SK-N-SH treated with all-trans-retinoic acid at 6 μM for 48 hours (cell line): ENCODE measurements at regions not wholly inside any gene's neighbourhood (a gene's known extent, or its start where the extent isn't known, plus 50 kb on each side); places are given as distances from the start of the nearest gene placed in this dataset.

Source experiments
- ATAC-seq: fragments of 200-7000 bp; cut with Tn5 transposase; 3 replicates; pipeline ENCODE4 v1.9.1; 2020; ENCODE audit warnings: mild to moderate bottlenecking, moderate library complexity
- ARNTL ChIP-seq: fragments of 450-650 bp; formaldehyde crosslinking; IDR thresholded peaks from 2 replicates; pipeline ENCODE4 v1.5.0; 2020; ENCODE audit warnings: low read depth, mild to moderate bottlenecking, moderate library complexity, borderline replicate concordance
- BACH2 ChIP-seq: fragments of 250-450 bp; sonication (Bioruptor Pico); IDR thresholded peaks from 2 replicates; pipeline ENCODE4 v1.9.0; 2021; ENCODE audit warnings: mild to moderate bottlenecking, borderline replicate concordance
- ESRRG ChIP-seq: fragments of 250-450 bp; sonication (Bioruptor Pico); IDR thresholded peaks from 2 replicates; pipeline ENCODE4 v1.6.1; 2021; ENCODE audit warnings: mild to moderate bottlenecking
- GLIS3 ChIP-seq: fragments of 250-450 bp; sonication (Bioruptor Pico); IDR thresholded peaks from 2 replicates; pipeline ENCODE4 v1.5.0; 2020; ENCODE audit warnings: mild to moderate bottlenecking, moderate library complexity
- ISL1 ChIP-seq: fragments of 250-450 bp; sonication (Bioruptor Pico); IDR thresholded peaks from 2 replicates; pipeline ENCODE4 v2.1.2; 2022; ENCODE audit warnings: mild to moderate bottlenecking, moderate library complexity
- OSR1 ChIP-seq: fragments of 250-450 bp; sonication (Bioruptor Pico); IDR thresholded peaks from 2 replicates; pipeline ENCODE4 v1.8.0; 2022; ENCODE audit warnings: moderate library complexity, mild to moderate bottlenecking, inconsistent platforms
- PPARA ChIP-seq: fragments of 250-450 bp; sonication (Bioruptor Pico); IDR thresholded peaks from 2 replicates; pipeline ENCODE4 v1.5.0; 2020; ENCODE audit warnings: mild to moderate bottlenecking, borderline replicate concordance
- RARB ChIP-seq: fragments of 250-450 bp; sonication (Bioruptor Pico); IDR thresholded peaks from 2 replicates; pipeline ENCODE4 v1.8.0; 2021; ENCODE audit warnings: mild to moderate bottlenecking, moderate library complexity
- SNAI2 ChIP-seq: fragments of 250-450 bp; sonication (Bioruptor Pico); IDR thresholded peaks from 2 replicates; pipeline ENCODE4 v1.5.0; 2020; ENCODE audit warnings: mild to moderate bottlenecking, moderate library complexity
- TCF4 ChIP-seq: fragments of 250-450 bp; sonication (Bioruptor Pico); IDR thresholded peaks from 2 replicates; pipeline ENCODE4 v1.8.0; 2021; ENCODE audit warnings: mild to moderate bottlenecking, moderate library complexity, borderline replicate concordance
- ZC3H10 ChIP-seq: fragments of 250-450 bp; sonication (Bioruptor Pico); IDR thresholded peaks from 2 replicates; pipeline ENCODE4 v1.5.1; 2021; ENCODE audit warnings: mild to moderate bottlenecking, moderate library complexity
- ZFP3 ChIP-seq: fragments of 250-450 bp; sonication (Bioruptor Pico); IDR thresholded peaks from 2 replicates; pipeline ENCODE4 v1.5.0; 2020; ENCODE audit warnings: mild to moderate bottlenecking, moderate library complexity
- ZFP30 ChIP-seq: fragments of 450-650 bp; formaldehyde crosslinking; IDR thresholded peaks from 2 replicates; pipeline ENCODE4 v1.5.0; 2022; ENCODE audit warnings: mild to moderate bottlenecking, moderate library complexity
- ZNF565 ChIP-seq: fragments of 450-650 bp; formaldehyde crosslinking; conservative IDR thresholded peaks from 2 replicates; pipeline ENCODE4 v1.5.0; 2020; ENCODE audit warnings: low read depth, mild to moderate bottlenecking, moderate library complexity
- ZNF70 ChIP-seq: fragments of 450-650 bp; formaldehyde crosslinking; IDR thresholded peaks from 2 replicates; pipeline ENCODE4 v1.5.0; 2020; ENCODE audit warnings: mild to moderate bottlenecking, moderate library complexity
- ZNF8 ChIP-seq: fragments of 450-650 bp; formaldehyde crosslinking; IDR thresholded peaks from 2 replicates; pipeline ENCODE4 v1.5.0; 2020; ENCODE audit warnings: mild to moderate bottlenecking, moderate library complexity
- TF ChIP-seq, protein P1 (sequence below): fragments of 250-450 bp; sonication (Bioruptor Pico); IDR thresholded peaks from 2 replicates; pipeline ENCODE4 v1.8.0; 2021; ENCODE audit warnings: low read depth, mild to moderate bottlenecking, moderate library complexity, borderline replicate concordance
- TF ChIP-seq, protein P2 (sequence below): fragments of 250-450 bp; sonication (Bioruptor Pico); IDR thresholded peaks from 2 replicates; pipeline ENCODE4 v1.5.1; 2020; ENCODE audit warnings: low read depth, mild to moderate bottlenecking, moderate library complexity
- TF ChIP-seq, protein P3 (sequence below): fragments of 250-450 bp; sonication (Bioruptor Pico); IDR thresholded peaks from 2 replicates; pipeline ENCODE4 v1.8.0; 2020; ENCODE audit warnings: mild to moderate bottlenecking, moderate library complexity, borderline replicate concordance
- TF ChIP-seq, protein P4 (sequence below): fragments of 250-450 bp; sonication (Bioruptor Pico); IDR thresholded peaks from 2 replicates; pipeline ENCODE4 v1.5.1; 2021; ENCODE audit warnings: mild to moderate bottlenecking, moderate library complexity

DNA sequence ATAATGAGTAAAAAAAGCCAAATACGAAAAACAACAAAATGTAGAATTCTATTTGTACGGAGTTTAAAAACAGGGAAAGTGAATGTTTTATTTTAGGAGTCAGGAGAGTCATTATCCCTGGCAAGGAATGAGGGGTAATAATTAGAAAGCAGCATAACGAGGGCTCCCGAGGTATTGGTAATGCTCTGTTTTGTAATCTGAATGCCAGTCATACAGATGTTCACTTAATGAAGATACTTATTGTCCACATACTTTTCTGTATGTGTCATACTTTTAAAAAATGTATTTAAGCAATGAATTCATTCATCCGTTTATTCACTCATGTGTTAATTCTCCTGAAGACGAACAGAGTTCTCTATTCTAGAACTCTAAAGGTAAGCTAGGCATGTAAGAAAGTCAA lies 87.8 kb upstream of the BMP2K start:
- TF ChIP-seq ISL1 (no peak), PPARA (CRISPR knock-in tag) (no peak), ZC3H10 (CRISPR knock-in tag) (no peak), BACH2 (no peak), ZNF8 (CRISPR knock-in tag) (no peak), OSR1 (CRISPR knock-in tag) (no peak), GLIS3 (CRISPR knock-in tag) (no peak), ESRRG (CRISPR knock-in tag) (no peak), ZFP30 (CRISPR knock-in tag) (no peak), ZFP3 (CRISPR knock-in tag) (no peak), SNAI2 (CRISPR knock-in tag) (no peak), TCF4 (CRISPR knock-in tag) (no peak), ARNTL (CRISPR knock-in tag) (no peak), ZNF565 (CRISPR knock-in tag) (no peak), RARB (CRISPR knock-in tag) (no peak)
- TF ChIP-seq, protein P1, sequence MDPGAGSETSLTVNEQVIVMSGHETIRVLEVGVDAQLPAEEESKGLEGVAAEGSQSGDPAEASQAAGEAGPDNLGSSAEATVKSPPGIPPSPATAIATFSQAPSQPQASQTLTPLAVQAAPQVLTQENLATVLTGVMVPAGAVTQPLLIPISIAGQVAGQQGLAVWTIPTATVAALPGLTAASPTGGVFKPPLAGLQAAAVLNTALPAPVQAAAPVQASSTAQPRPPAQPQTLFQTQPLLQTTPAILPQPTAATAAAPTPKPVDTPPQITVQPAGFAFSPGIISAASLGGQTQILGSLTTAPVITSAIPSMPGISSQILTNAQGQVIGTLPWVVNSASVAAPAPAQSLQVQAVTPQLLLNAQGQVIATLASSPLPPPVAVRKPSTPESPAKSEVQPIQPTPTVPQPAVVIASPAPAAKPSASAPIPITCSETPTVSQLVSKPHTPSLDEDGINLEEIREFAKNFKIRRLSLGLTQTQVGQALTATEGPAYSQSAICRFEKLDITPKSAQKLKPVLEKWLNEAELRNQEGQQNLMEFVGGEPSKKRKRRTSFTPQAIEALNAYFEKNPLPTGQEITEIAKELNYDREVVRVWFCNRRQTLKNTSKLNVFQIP (CRISPR knock-in tag): no peak
- TF ChIP-seq, protein P2, sequence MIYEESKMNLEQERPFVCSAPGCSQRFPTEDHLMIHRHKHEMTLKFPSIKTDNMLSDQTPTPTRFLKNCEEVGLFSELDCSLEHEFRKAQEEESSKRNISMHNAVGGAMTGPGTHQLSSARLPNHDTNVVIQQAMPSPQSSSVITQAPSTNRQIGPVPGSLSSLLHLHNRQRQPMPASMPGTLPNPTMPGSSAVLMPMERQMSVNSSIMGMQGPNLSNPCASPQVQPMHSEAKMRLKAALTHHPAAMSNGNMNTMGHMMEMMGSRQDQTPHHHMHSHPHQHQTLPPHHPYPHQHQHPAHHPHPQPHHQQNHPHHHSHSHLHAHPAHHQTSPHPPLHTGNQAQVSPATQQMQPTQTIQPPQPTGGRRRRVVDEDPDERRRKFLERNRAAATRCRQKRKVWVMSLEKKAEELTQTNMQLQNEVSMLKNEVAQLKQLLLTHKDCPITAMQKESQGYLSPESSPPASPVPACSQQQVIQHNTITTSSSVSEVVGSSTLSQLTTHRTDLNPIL (CRISPR knock-in tag): no peak
- TF ChIP-seq, protein P3, sequence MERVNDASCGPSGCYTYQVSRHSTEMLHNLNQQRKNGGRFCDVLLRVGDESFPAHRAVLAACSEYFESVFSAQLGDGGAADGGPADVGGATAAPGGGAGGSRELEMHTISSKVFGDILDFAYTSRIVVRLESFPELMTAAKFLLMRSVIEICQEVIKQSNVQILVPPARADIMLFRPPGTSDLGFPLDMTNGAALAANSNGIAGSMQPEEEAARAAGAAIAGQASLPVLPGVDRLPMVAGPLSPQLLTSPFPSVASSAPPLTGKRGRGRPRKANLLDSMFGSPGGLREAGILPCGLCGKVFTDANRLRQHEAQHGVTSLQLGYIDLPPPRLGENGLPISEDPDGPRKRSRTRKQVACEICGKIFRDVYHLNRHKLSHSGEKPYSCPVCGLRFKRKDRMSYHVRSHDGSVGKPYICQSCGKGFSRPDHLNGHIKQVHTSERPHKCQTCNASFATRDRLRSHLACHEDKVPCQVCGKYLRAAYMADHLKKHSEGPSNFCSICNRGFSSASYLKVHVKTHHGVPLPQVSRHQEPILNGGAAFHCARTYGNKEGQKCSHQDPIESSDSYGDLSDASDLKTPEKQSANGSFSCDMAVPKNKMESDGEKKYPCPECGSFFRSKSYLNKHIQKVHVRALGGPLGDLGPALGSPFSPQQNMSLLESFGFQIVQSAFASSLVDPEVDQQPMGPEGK (CRISPR knock-in tag): no peak
- TF ChIP-seq, protein P4, sequence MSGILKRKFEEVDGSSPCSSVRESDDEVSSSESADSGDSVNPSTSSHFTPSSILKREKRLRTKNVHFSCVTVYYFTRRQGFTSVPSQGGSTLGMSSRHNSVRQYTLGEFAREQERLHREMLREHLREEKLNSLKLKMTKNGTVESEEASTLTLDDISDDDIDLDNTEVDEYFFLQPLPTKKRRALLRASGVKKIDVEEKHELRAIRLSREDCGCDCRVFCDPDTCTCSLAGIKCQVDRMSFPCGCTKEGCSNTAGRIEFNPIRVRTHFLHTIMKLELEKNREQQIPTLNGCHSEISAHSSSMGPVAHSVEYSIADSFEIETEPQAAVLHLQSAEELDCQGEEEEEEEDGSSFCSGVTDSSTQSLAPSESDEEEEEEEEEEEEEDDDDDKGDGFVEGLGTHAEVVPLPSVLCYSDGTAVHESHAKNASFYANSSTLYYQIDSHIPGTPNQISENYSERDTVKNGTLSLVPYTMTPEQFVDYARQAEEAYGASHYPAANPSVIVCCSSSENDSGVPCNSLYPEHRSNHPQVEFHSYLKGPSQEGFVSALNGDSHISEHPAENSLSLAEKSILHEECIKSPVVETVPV (CRISPR knock-in tag): no peak
- ATAC-seq: no peak

DNA sequence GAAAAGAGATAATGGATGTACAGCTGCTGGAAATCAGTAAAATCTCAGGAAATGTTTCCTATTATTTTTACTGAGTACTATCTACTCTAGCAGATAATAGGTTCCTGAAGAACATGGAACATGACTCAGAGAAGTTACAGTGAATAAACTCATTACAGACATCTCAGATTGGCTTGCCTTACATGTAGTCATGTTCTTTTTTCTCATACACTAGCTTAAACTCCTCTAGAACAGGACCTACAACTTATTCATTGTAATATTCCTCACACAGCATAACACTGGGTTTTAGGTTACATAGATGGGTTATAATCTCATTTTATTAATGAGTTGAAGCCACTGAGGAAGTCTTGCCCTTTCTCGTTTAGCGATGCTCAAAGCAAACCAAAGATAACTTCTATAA lies 86.9 kb upstream of the BMP2K start:
- TF ChIP-seq, protein P2 (CRISPR knock-in tag): no peak
- no peak for TF ChIP-seq ARNTL (CRISPR knock-in tag)
- no peak for TF ChIP-seq ZNF565 (CRISPR knock-in tag)
- no peak for TF ChIP-seq ZFP3 (CRISPR knock-in tag)
- no peak for TF ChIP-seq ZC3H10 (CRISPR knock-in tag)
- TF ChIP-seq GLIS3 (CRISPR knock-in tag): no peak
- TF ChIP-seq ZNF70 (CRISPR knock-in tag): no peak
- TF ChIP-seq ZFP30 (CRISPR knock-in tag): no peak
- TF ChIP-seq OSR1 (CRISPR knock-in tag): no peak
- no peak for ATAC-seq

DNA sequence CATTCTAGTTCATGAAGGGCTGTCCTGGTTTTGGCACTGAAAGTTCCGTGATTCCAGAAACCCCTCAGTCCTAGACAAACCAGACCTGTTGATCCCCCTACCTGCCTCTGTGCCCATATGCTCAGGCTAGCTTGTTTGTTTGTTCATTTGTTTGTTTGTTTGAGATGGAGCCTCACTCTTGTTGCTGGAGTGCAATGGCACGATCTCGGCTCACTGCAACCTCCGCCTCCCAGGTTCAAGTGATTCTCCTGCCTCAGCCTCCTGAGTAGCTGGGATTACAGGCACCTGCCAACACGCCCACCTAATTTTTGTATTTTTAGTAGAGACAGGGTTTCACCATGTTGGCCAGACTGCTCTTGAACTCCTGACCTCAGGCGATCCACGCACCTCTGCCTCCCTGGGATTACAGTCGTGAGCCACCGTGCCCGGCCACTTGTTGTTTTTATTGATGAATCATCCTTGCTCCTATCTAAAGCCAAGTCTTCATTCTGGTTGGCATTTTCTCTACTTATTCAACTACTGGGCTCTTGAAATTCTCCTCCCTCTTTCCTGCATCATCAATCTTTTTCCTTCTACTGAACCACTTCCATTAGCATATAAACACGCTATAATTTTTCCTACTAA lies 86.3 kb upstream of the BMP2K start:
- TF ChIP-seq, protein P2 (CRISPR knock-in tag): no peak
- TF ChIP-seq BACH2: no peak
- no peak for TF ChIP-seq SNAI2 (CRISPR knock-in tag)
- no peak for TF ChIP-seq ZFP30 (CRISPR knock-in tag)
- TF ChIP-seq, protein P3 (CRISPR knock-in tag): no peak
- no peak for TF ChIP-seq ISL1
- no peak for TF ChIP-seq ZC3H10 (CRISPR knock-in tag)
- no peak for TF ChIP-seq PPARA (CRISPR knock-in tag)
- no peak for TF ChIP-seq OSR1 (CRISPR knock-in tag)
- no peak for TF ChIP-seq ZNF8 (CRISPR knock-in tag)
- ATAC-seq: no peak
